ENCODE measurements at regions not wholly inside any gene's neighbourhood (a gene's known extent, or its start where the extent isn't known, plus 50 kb on each side); places are given as distances from the start of the nearest gene placed in this dataset.

GRCh38 chr12:38969706-38970105 is 64.3 kb upstream of the CPNE8 start:
- intact Hi-C loops (cut with micrococcal nuclease; ENCODE audit: unreplicated experiment), result no loop called here
- H3K36me3 ChIP-seq (ENCODE audit: insufficient read depth, low read length, poor library complexity, severe bottlenecking), result no peaks in the 10 kb centered on the region
- H3K27ac ChIP-seq (ENCODE audit: low read depth, low read length, poor library complexity, severe bottlenecking), result no peak overlapping the region
- no peaks in the 10 kb centered on the region for H3K4me1 ChIP-seq (ENCODE audit: insufficient read depth, low read length, poor library complexity, severe bottlenecking)
- H3K4me3 ChIP-seq (ENCODE audit: low read depth, low read length, poor library complexity, severe bottlenecking), result no peak overlapping the region
- ChIA-PET POLR2A (ENCODE audit: low non-redundant PET) (no interaction called here), CTCF (no interaction called here)
- no peak for DNase-seq (ENCODE audit: low spot score)
- BruUV-seq (replicated peaks), result no TSS peak
- H3K27me3 ChIP-seq (replicated peaks; ENCODE audit: insufficient read depth, low read depth, low read length, poor library complexity), result no peaks in the 10 kb centered on the region
- no peaks in the 10 kb centered on the region for H3K9me3 ChIP-seq (ENCODE audit: low read depth, low read length, poor library complexity, severe bottlenecking)
- no peak for TF ChIP-seq CTCF (conservative IDR thresholded peaks at IDR 0.05; ENCODE audit: low read depth, low read length)

- no peaks in the 10 kb centered on the region for H3K9me3 ChIP-seq (ENCODE audit: low read depth, low read length, poor library complexity, severe bottlenecking)
- H3K4me3 ChIP-seq (ENCODE audit: low read depth, low read length, poor library complexity, severe bottlenecking), result no peak overlapping the region
- DNase-seq (ENCODE audit: low spot score), result no peak
- TF ChIP-seq EZH2 (IDR thresholded peaks at IDR 0.05; ENCODE audit: borderline replicate concordance, low read depth, low read length, poor library complexity, severe bottlenecking), result no peak
- no peak for TF ChIP-seq CTCF (conservative IDR thresholded peaks at IDR 0.05; ENCODE audit: low read depth, low read length)
- intact Hi-C loops (cut with micrococcal nuclease; ENCODE audit: unreplicated experiment), result no loop called here
- CTCF ChIA-PET, result no interaction called here
- no peak overlapping the region for H3K27ac ChIP-seq (ENCODE audit: low read depth, low read length, poor library complexity, severe bottlenecking)
- no peaks in the 10 kb centered on the region for H3K4me1 ChIP-seq (ENCODE audit: insufficient read depth, low read length, poor library complexity, severe bottlenecking)
- POLR2A ChIA-PET (ENCODE audit: low non-redundant PET), result no interaction called here
- H3K27me3 ChIP-seq (replicated peaks; ENCODE audit: insufficient read depth, low read depth, low read length, poor library complexity), result no peaks in the 10 kb centered on the region
- H3K36me3 ChIP-seq (ENCODE audit: insufficient read depth, low read length, poor library complexity, severe bottlenecking), result no peaks in the 10 kb centered on the region
- no TSS peak for BruUV-seq (replicated peaks)
Observed at GRCh38 chr12:38961683-38962082, 56.3 kb upstream of the CPNE8 start.

- TF ChIP-seq CTCF (conservative IDR thresholded peaks at IDR 0.05; ENCODE audit: low read depth, low read length) (no peak), EZH2 (IDR thresholded peaks at IDR 0.05; ENCODE audit: borderline replicate concordance, low read depth, low read length, poor library complexity, severe bottlenecking) (no peak)
- no TSS peak for BruUV-seq (replicated peaks)
- intact Hi-C loops (cut with micrococcal nuclease; ENCODE audit: unreplicated experiment), result no loop called here
- Histone ChIP-seq H3K27ac (ENCODE audit: low read depth, low read length, poor library complexity, severe bottlenecking) (no peak overlapping the region), H3K4me3 (ENCODE audit: low read depth, low read length, poor library complexity, severe bottlenecking) (no peak overlapping the region), H3K36me3 (ENCODE audit: insufficient read depth, low read length, poor library complexity, severe bottlenecking) (no peaks in the 10 kb centered on the region), H3K9me3 (ENCODE audit: low read depth, low read length, poor library complexity, severe bottlenecking) (no peaks in the 10 kb centered on the region), H3K4me1 (ENCODE audit: insufficient read depth, low read length, poor library complexity, severe bottlenecking) (no peaks in the 10 kb centered on the region), H3K27me3 (replicated peaks; ENCODE audit: insufficient read depth, low read depth, low read length, poor library complexity) (no peaks in the 10 kb centered on the region)
- ChIA-PET CTCF (no interaction called here), POLR2A (ENCODE audit: low non-redundant PET) (no interaction called here)
- DNase-seq (ENCODE audit: low spot score), result no peak
Observed at GRCh38 chr12:38961012-38961411, 55.6 kb upstream of the CPNE8 start.
